Ovary (tissue), 7 donors: ENCODE measurements at regions not wholly inside any gene's neighbourhood (a gene's known extent, or its start where the extent isn't known, plus 50 kb on each side); places are given as distances from the start of the nearest gene placed in this dataset.

ENCODE experiments used
- DNase-seq, 5 donors: peaks; one replicate each; pipeline ENCODE4 v3.0.0-alpha.2; 2019 to 2020
- H3K27ac ChIP-seq, 2 donors: fragments of 200-600 bp; one replicate each; pipeline versions ENCODE4 v1.5.1 to v1.8.0; 2019 to 2022
- H3K27me3 ChIP-seq: fragments of 200-600 bp; one replicate; pipeline ENCODE4 v1.8.0; 2022
- H3K36me3 ChIP-seq: fragments of 200-600 bp; sonication (generic); one replicate; pipeline ENCODE4 v1.5.1; 2019
- H3K4me1 ChIP-seq: one replicate; pipeline ENCODE4 v1.8.1; 2013; ENCODE audit warnings: mild to moderate bottlenecking, moderate library complexity; ENCODE audit not compliant: insufficient read depth
- H3K4me3 ChIP-seq: fragments of 200-600 bp; sonication (generic); one replicate; pipeline ENCODE4 v1.5.1; 2017
- H3K9me3 ChIP-seq, 2 donors: fragments of 200-600 bp in 1 of 2; sonication (generic) in 1 of 2; one replicate each; pipeline versions ENCODE4 v1.5.1 to v1.8.1; 2013 to 2019; ENCODE audit warnings: mild to moderate bottlenecking in 1 of 2, moderate library complexity in 1 of 2
- CTCF ChIP-seq, 3 donors: fragments of 450-650 bp in 2 of 3; fragments of 200-600 bp in 1 of 3; IDR thresholded peaks; one replicate each; pipeline versions ENCODE4 v1.5.1 to v1.8.0; 2016 to 2022; ENCODE audit warnings: antibody characterized with exemption in 3 of 3, mild to moderate bottlenecking in 1 of 3
- EP300 ChIP-seq: sonication (generic); formaldehyde crosslinking; IDR thresholded peaks from one replicate; pipeline ENCODE4 v1.6.1; 2017; ENCODE audit warnings: antibody characterized with exemption
- POLR2A ChIP-seq: fragments of 450-650 bp; IDR thresholded peaks from one replicate; pipeline ENCODE4 v1.6.1; 2017; ENCODE audit warnings: antibody characterized with exemption, mild to moderate bottlenecking, moderate library complexity
- WGBS, 3 donors: extraction: QIAGEN DNeasy Blood & Tissue Kit in 1 of 3; methylation state at CpG; one replicate each; pipeline versions ENCODE4 v1.1.5 to v1.1.7; 2013 to 2017; 5-methylcytosine and 5-hydroxymethylcytosine counted together
- intact Hi-C, 4 donors: fragments of 100-400 bp; cut with DNase I; formaldehyde crosslinking; loops; one replicate each; pipeline versions ENCODE4 v1.11.0 to v1.15.1; 2022 to 2023
- donor health status: DM: no; HTN: no; CAD: no; lungs with moderate emphysema.
- donor health status: DM: no; HTN: no; CAD: no.
- donor health status: Bipolar disorder and iron deficiency.
- donor health status: DM: no; HTN: no; CAD: no.
- donor health status: DM: yes; HTN: yes; CAD: no.

DNA sequence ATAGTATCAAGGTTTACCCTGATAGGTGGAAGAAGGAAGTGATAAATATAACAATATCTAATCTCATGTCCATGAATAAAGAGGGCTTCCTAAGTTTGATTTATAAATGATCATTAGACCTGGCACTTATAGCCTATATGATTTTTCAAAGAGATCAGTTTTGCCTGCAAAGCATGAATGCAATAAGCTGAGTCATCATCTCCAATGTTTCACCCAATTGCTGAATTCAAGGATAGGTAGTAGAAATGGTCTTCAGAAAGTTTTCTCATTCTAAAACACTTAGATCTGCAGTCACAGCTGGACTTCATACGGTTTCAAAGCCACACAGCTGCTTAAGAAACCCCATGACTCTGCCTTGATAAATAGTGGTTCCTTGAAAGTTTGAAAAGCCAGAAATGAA is 1722.8 kb downstream of the MAT2B start:
- intact Hi-C loops: no loop called here
- no peak for TF ChIP-seq EP300
- no peak for TF ChIP-seq POLR2A
- TF ChIP-seq CTCF (IDR thresholded peaks at IDR 0.05): no peak
- 59 to 69% (median 67%) methylated on average over 1 of the region's 1 CpG for WGBS, 3 donors

DNA sequence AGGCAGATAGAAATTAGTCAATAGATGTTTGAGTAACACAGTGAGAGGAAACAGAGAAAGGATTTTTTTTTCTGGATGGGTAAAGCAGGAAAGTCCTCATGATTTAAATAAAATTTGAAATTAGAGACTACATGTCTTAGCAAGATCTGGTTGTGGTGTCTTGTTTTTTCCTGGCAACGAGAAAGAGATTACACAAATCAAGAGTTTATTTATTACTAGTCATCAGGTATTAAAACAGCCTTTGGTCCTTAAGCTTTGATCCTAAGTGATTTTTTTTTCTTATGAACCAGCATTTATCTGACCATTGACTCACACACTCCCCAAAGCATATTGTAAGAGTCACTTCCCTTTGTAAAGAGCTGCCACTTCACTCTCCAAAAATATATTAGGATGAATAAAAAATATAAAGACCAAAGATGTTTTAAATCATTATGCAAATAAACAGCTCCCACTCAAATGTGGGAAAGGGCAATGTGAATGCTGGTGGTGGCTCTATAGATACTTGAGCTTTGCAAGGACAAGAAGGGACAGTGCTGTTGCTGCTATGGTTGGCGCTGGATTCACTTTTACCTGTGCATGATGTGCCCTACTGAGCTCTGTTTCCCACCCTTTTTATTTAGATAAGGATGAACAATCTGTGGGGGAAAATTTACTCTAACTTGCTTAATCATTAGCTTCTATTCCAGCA is 1726.5 kb downstream of the MAT2B start:
- no peaks in the 10 kb centered on the region for H3K4me1 ChIP-seq
- no peak overlapping the region for H3K27ac ChIP-seq
- no peak for DNase-seq
- H3K36me3 ChIP-seq: no peaks in the 10 kb centered on the region
- intact Hi-C loops: no loop called here
- no peak for TF ChIP-seq POLR2A
- WGBS, 3 donors: 31 to 51% (median 43%) methylated on average over 2 of the region's 2 CpGs
- no peak overlapping the region for H3K4me3 ChIP-seq
- H3K27me3 ChIP-seq: no peaks in the 10 kb centered on the region
- no peaks in the 10 kb centered on the region for H3K9me3 ChIP-seq

More for the DNA sequence above, 1722.8 kb downstream of the MAT2B start:
- no peak overlapping the region for H3K27ac ChIP-seq
- no peak overlapping the region for H3K4me3 ChIP-seq
- DNase-seq: no peak
- no peaks in the 10 kb centered on the region for H3K27me3 ChIP-seq
- H3K9me3 ChIP-seq: no peaks in the 10 kb centered on the region
- H3K36me3 ChIP-seq: no peaks in the 10 kb centered on the region
- H3K4me1 ChIP-seq: no peaks in the 10 kb centered on the region

GRCh38 chr5:165232509-165233028 is 1727.2 kb downstream of the MAT2B start:
- H3K36me3 ChIP-seq: no peaks in the 10 kb centered on the region
- no peak overlapping the region for H3K27ac ChIP-seq
- TF ChIP-seq CTCF (IDR thresholded peaks at IDR 0.05) (no peak), EP300 (no peak), POLR2A (no peak)
- H3K4me1 ChIP-seq: no peaks in the 10 kb centered on the region
- no peak overlapping the region for H3K4me3 ChIP-seq
- DNase-seq: no peak
- H3K9me3 ChIP-seq: no peaks in the 10 kb centered on the region
- intact Hi-C loops: no loop called here
- H3K27me3 ChIP-seq: no peaks in the 10 kb centered on the region
- WGBS, 3 donors: 16 to 19% (median 17%) methylated on average over 4 of the region's 4 CpGs

DNA sequence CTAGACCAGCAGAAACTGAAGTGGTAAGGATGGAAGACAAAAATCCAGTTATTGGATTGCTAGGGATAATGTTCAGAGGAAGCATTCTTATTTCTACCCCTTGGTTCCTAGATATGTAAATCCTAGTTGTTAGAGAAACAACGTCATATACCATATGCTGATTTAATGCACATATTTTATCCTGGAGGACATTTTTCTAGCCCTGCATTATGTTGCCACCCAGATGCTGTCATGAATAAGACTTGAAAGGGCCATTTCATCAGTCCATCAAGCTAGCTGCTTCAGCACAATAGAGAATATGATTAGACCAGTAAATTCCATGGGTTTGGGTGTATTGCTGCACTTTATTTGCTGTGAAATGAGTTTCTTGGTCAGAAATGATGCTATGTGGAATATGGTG is 1736.4 kb downstream of the MAT2B start:
- H3K4me1 ChIP-seq: no peaks in the 10 kb centered on the region
- TF ChIP-seq EP300 (no peak), CTCF (IDR thresholded peaks at IDR 0.05) (no peak), POLR2A (no peak)
- WGBS, 3 donors: 94 to 96% (median 95%) methylated on average over 1 of the region's 1 CpG
- intact Hi-C loops: no loop called here
- no peak overlapping the region for H3K27ac ChIP-seq
- no peaks in the 10 kb centered on the region for H3K9me3 ChIP-seq
- H3K4me3 ChIP-seq: no peak overlapping the region
- H3K36me3 ChIP-seq: no peaks in the 10 kb centered on the region
- no peak for DNase-seq
- no peaks in the 10 kb centered on the region for H3K27me3 ChIP-seq

- H3K4me1 ChIP-seq: no peaks in the 10 kb centered on the region
- WGBS, 3 donors: 14 to 34% (median 19%) methylated on average over 2 of the region's 2 CpGs
- no peaks in the 10 kb centered on the region for H3K36me3 ChIP-seq
- no peak overlapping the region for H3K27ac ChIP-seq
- no peak for DNase-seq
- H3K4me3 ChIP-seq: no peak overlapping the region
- TF ChIP-seq CTCF (IDR thresholded peaks at IDR 0.05) (no peak), EP300 (no peak), POLR2A (no peak)
- H3K9me3 ChIP-seq: no peaks in the 10 kb centered on the region
- H3K27me3 ChIP-seq: no peaks in the 10 kb centered on the region
- intact Hi-C loops: no loop called here
Measured at GRCh38 chr5:165242646-165243045, 1737.2 kb downstream of the MAT2B start.
